ENCODE measurements at regions not wholly inside any gene's neighbourhood (a gene's known extent, or its start where the extent isn't known, plus 50 kb on each side); places are given as distances from the start of the nearest gene placed in this dataset.

DNA sequence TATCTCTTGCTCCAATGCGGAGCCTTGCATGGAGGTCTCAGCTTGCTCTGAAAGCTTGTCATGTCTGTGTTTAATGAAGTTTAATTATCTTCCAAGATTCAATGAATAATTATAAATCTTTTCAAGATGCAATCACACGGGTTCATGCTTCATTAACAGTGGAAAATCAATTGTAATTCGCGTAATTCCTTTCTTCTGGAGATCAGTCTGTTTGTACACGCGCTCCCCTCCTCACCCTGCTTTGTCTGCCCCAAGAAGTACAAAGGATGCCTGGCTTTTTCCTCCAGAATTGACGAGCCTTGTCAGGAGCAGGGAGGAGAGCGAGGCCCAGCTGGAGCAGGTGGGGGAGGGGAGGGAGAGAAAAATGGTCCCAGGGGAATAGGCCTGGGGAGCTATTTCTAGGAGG is 65.0 kb upstream of the DISP3 start:
- DNase-seq (ENCODE audit: low spot score): no peak

DNA sequence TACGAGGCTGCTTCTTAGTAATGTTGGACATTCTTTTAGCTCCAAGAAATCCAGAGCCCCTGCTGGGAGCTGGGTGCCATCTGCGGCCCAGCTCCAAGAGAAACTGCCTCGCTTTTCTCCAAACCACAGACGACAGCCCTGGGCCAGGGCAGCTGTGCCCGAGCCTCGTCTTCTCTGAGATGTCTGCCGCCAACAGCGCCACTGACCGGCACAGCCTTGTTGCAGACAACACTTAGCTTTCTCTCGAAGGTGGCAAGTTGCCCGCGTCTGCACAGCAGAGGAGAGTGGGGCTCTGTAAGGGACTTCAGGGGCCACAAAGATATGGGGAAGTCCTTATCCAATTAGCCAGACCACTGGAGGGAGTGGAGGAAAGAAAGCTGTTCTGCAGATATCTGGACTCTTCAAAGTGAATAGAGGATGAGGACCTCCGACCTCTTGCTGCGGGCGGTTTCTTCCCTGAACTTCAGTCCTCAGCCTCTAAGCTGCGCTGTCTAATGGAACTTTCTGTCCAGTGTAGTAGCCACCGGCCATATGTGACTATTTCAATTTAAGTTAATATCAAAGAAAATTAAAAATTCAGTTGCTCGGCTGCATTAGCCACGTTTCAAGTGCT is 63.9 kb upstream of the DISP3 start:
- no peak for DNase-seq (ENCODE audit: low spot score)

DNA sequence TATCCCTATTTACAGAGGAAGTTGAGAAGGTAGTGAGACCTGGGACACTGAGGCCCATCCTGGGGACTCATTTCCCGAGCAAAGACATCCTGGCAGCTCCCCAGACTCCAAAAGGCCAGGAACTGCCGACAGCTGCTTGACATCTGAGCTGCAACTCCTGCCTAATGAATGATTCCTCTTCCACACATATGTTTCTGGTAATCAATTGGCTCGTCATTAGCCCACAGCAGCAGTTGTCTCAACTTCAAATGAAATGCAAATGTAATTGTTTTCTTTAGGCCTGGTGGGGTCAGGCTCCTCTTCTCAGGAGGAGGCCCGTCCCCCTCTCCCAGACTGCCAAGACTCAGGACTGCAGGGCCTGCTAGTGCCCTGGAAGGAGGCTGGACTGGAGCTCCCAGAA is 61.8 kb upstream of the DISP3 start:
- DNase-seq (ENCODE audit: low spot score): no peak

- DNase-seq (ENCODE audit: low spot score): no peak
Measured at GRCh38 chr1:11418056-11418455, 60.9 kb upstream of the DISP3 start.

GRCh38 chr1:11421443-11421842 is 57.5 kb upstream of the DISP3 start:
- DNase-seq (ENCODE audit: low spot score): no peak

DNA sequence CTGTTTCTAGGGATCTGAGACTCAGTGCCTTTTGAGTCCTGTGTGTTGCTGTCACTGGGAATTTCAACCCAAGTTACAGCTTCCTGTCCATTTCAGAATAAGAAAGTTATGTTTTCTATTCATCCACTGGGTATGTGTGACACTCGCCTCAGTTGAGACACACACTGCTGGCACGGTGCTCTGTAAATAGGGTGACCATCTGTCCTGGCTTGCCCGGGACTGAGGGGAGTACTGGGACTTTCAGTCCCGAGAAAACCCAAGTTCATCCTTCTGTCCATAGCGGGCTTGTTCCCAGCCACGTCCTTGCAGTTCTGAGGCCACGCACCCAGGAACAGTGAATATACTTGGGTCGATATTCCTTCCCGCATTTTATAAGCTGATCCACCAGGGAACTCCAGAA is 56.3 kb upstream of the DISP3 start:
- DNase-seq (ENCODE audit: low spot score): no peak

GRCh38 chr1:11426617-11427016 is 52.3 kb upstream of the DISP3 start:
- no peak for DNase-seq (ENCODE audit: low spot score)

GRCh38 chr1:11428789-11429188 is 50.2 kb upstream of the DISP3 start:
- DNase-seq (ENCODE audit: low spot score): no peak
